CD1c-positive myeloid dendritic cell (primary cell): ENCODE measurements at regions not wholly inside any gene's neighbourhood (a gene's known extent, or its start where the extent isn't known, plus 50 kb on each side); places are given as distances from the start of the nearest gene placed in this dataset.
"Not testable (repeated sequence)": the region's sequence is repeated elsewhere in the genome, so short reads cannot be mapped to it uniquely, and the experiment has no call there.

Source experiments
- DNase-seq: peaks from one replicate; pipeline ENCODE4 v3.0.0-alpha.2; 2016; ENCODE audit errors: extremely low spot score

GRCh38 chr20:48329676-48330664 lies 497.8 kb downstream of the PREX1 start:
- DNase-seq, result no peak

- DNase-seq, result no peak
Measured at GRCh38 chr20:48329031-48329615, 498.7 kb downstream of the PREX1 start.

GRCh38 chr20:48327848-48328247 lies 500.0 kb downstream of the PREX1 start:
- not testable (repeated sequence) for DNase-seq

GRCh38 chr20:48326868-48327267 lies 500.9 kb downstream of the PREX1 start:
- no peak for DNase-seq

- DNase-seq, result no peak
Measured at GRCh38 chr20:48326434-48326691, 501.4 kb downstream of the PREX1 start.

GRCh38 chr20:48325656-48326433 lies 502.0 kb downstream of the PREX1 start:
- DNase-seq, result no peak

GRCh38 chr20:48324744-48325143 lies 503.1 kb downstream of the PREX1 start:
- DNase-seq, result no peak

- DNase-seq, result no peak
Measured at GRCh38 chr20:48321271-48321670, 506.5 kb downstream of the PREX1 start.

GRCh38 chr20:48319943-48320584 lies 507.7 kb downstream of the PREX1 start:
- DNase-seq, result no peak

- no peak for DNase-seq
Measured at GRCh38 chr20:48317578-48317977, 510.2 kb downstream of the PREX1 start.

- DNase-seq, result no peak
Measured at GRCh38 chr20:48314925-48315592, 512.7 kb downstream of the PREX1 start.

- no peak for DNase-seq
Measured at GRCh38 chr20:48313324-48313723, 514.5 kb downstream of the PREX1 start.

- no peak for DNase-seq
Measured at GRCh38 chr20:48311956-48312355, 515.8 kb downstream of the PREX1 start.

GRCh38 chr20:48310305-48310704 lies 517.5 kb downstream of the PREX1 start:
- no peak for DNase-seq

- DNase-seq, result no peak
Measured at GRCh38 chr20:48309293-48309692, 518.5 kb downstream of the PREX1 start.

- DNase-seq, result no peak
Measured at GRCh38 chr20:48308882-48309281, 518.9 kb downstream of the PREX1 start.

- DNase-seq, result no peak
Measured at GRCh38 chr20:48308232-48308781, 519.5 kb downstream of the PREX1 start.

GRCh38 chr20:48307277-48307676 lies 520.5 kb downstream of the PREX1 start:
- no peak for DNase-seq

GRCh38 chr20:48302844-48303542 lies 517.7 kb upstream of the SULF2 start:
- DNase-seq, result no peak

- no peak for DNase-seq
Measured at GRCh38 chr20:48302149-48302548, 516.9 kb upstream of the SULF2 start.

GRCh38 chr20:48301189-48301588 lies 515.9 kb upstream of the SULF2 start:
- no peak for DNase-seq
